ENCODE measurements at regions not wholly inside any gene's neighbourhood (a gene's known extent, or its start where the extent isn't known, plus 50 kb on each side); places are given as distances from the start of the nearest gene placed in this dataset.

GRCh38 chr3:190721330-190721729 lies 141.2 kb downstream of the GMNC start:
- DNase-seq: no peak
- 92% methylated on average over 5 of the region's 5 CpGs for WGBS
- no peak for ATAC-seq
- no peaks in the 10 kb centered on the region for H3K27me3 ChIP-seq (ENCODE audit: control insufficient read depth, insufficient read depth)
- intact Hi-C loops (cut with DNase I): no loop called here
- no peak overlapping the region for H3K27ac ChIP-seq (ENCODE audit: low read length)
- no peak overlapping the region for H3K4me3 ChIP-seq (ENCODE audit: low read length)
- H3K4me1 ChIP-seq (ENCODE audit: control insufficient read depth, insufficient read depth, low read length): no peaks in the 10 kb centered on the region
- H3K9me3 ChIP-seq (ENCODE audit: control insufficient read depth, low read length): no peaks in the 10 kb centered on the region

GRCh38 chr3:190718671-190719070 lies 143.8 kb downstream of the GMNC start:
- Histone ChIP-seq H3K4me1 (ENCODE audit: control insufficient read depth, insufficient read depth, low read length) (no peaks in the 10 kb centered on the region), H3K9me3 (ENCODE audit: control insufficient read depth, low read length) (no peaks in the 10 kb centered on the region), H3K27ac (ENCODE audit: low read length) (no peak overlapping the region), H3K4me3 (ENCODE audit: low read length) (no peak overlapping the region), H3K27me3 (ENCODE audit: control insufficient read depth, insufficient read depth) (no peaks in the 10 kb centered on the region)
- no peak for DNase-seq
- ATAC-seq: no peak
- 52% methylated on average over 4 of the region's 4 CpGs for WGBS
- intact Hi-C loops (cut with DNase I): no loop called here

GRCh38 chr3:190718097-190718496 lies 144.4 kb downstream of the GMNC start:
- no peaks in the 10 kb centered on the region for H3K9me3 ChIP-seq (ENCODE audit: control insufficient read depth, low read length)
- intact Hi-C loops (cut with DNase I): no loop called here
- no peaks in the 10 kb centered on the region for H3K27me3 ChIP-seq (ENCODE audit: control insufficient read depth, insufficient read depth)
- H3K27ac ChIP-seq (ENCODE audit: low read length): no peak overlapping the region
- no peak for DNase-seq
- H3K4me1 ChIP-seq (ENCODE audit: control insufficient read depth, insufficient read depth, low read length): no peaks in the 10 kb centered on the region
- no peak overlapping the region for H3K4me3 ChIP-seq (ENCODE audit: low read length)
- no peak for ATAC-seq
- WGBS: 67% methylated on average over 5 of the region's 5 CpGs

- intact Hi-C loops (cut with DNase I): no loop called here
- WGBS: 62% methylated on average over 3 of the region's 3 CpGs
- no peak for ATAC-seq
- H3K27ac ChIP-seq (ENCODE audit: low read length): no peak overlapping the region
- H3K4me3 ChIP-seq (ENCODE audit: low read length): no peak overlapping the region
- H3K4me1 ChIP-seq (ENCODE audit: control insufficient read depth, insufficient read depth, low read length): no peaks in the 10 kb centered on the region
- no peak for DNase-seq
- no peaks in the 10 kb centered on the region for H3K9me3 ChIP-seq (ENCODE audit: control insufficient read depth, low read length)
- no peaks in the 10 kb centered on the region for H3K27me3 ChIP-seq (ENCODE audit: control insufficient read depth, insufficient read depth)
Measured at GRCh38 chr3:190716961-190717360, 145.5 kb downstream of the GMNC start.

- H3K4me1 ChIP-seq (ENCODE audit: control insufficient read depth, insufficient read depth, low read length): no peaks in the 10 kb centered on the region
- no peaks in the 10 kb centered on the region for H3K27me3 ChIP-seq (ENCODE audit: control insufficient read depth, insufficient read depth)
- intact Hi-C loops (cut with DNase I): no loop called here
- no peak overlapping the region for H3K27ac ChIP-seq (ENCODE audit: low read length)
- 51% methylated on average over 2 of the region's 2 CpGs for WGBS
- ATAC-seq (no peak), DNase-seq (no peak)
- no peak overlapping the region for H3K4me3 ChIP-seq (ENCODE audit: low read length)
- no peaks in the 10 kb centered on the region for H3K9me3 ChIP-seq (ENCODE audit: control insufficient read depth, low read length)
Measured at GRCh38 chr3:190716211-190716610, 146.3 kb downstream of the GMNC start.

GRCh38 chr3:190710723-190711122 lies 151.8 kb downstream of the GMNC start:
- Histone ChIP-seq H3K9me3 (ENCODE audit: control insufficient read depth, low read length) (no peaks in the 10 kb centered on the region), H3K27ac (ENCODE audit: low read length) (no peak overlapping the region), H3K4me1 (ENCODE audit: control insufficient read depth, insufficient read depth, low read length) (no peaks in the 10 kb centered on the region), H3K27me3 (ENCODE audit: control insufficient read depth, insufficient read depth) (no peaks in the 10 kb centered on the region), H3K4me3 (ENCODE audit: low read length) (no peak overlapping the region)
- 78% methylated on average over 3 of the region's 3 CpGs for WGBS
- ATAC-seq (no peak), DNase-seq (no peak)
- intact Hi-C loops (cut with DNase I): no loop called here

- Histone ChIP-seq H3K27me3 (ENCODE audit: control insufficient read depth, insufficient read depth) (no peaks in the 10 kb centered on the region), H3K4me3 (ENCODE audit: low read length) (no peak overlapping the region), H3K4me1 (ENCODE audit: control insufficient read depth, insufficient read depth, low read length) (no peaks in the 10 kb centered on the region), H3K9me3 (ENCODE audit: control insufficient read depth, low read length) (no peaks in the 10 kb centered on the region), H3K27ac (ENCODE audit: low read length) (no peak overlapping the region)
- 67% methylated on average over 2 of the region's 2 CpGs for WGBS
- no peak for ATAC-seq
- intact Hi-C loops (cut with DNase I): no loop called here
- DNase-seq: no peak
Measured at GRCh38 chr3:190709351-190709773, 153.1 kb downstream of the GMNC start.
